Superior temporal gyrus (tissue), 1 donor: ENCODE measurements at regions not wholly inside any gene's neighbourhood (a gene's known extent, or its start where the extent isn't known, plus 50 kb on each side); places are given as distances from the start of the nearest gene placed in this dataset.
"Not testable (repeated sequence)": the region's sequence is repeated elsewhere in the genome, so short reads cannot be mapped to it uniquely, and the experiment has no call there.

Experiments
- DNase-seq: peaks from one replicate; pipeline ENCODE4 v3.0.0-alpha.2; 2016; ENCODE audit errors: extremely low spot score

- DNase-seq = not testable (repeated sequence)
Measured at GRCh38 chr13:109398071-109398470, 388.3 kb downstream of the IRS2 start.

- DNase-seq = no peak
Measured at GRCh38 chr13:109397285-109397684, 389.1 kb downstream of the IRS2 start.

DNA sequence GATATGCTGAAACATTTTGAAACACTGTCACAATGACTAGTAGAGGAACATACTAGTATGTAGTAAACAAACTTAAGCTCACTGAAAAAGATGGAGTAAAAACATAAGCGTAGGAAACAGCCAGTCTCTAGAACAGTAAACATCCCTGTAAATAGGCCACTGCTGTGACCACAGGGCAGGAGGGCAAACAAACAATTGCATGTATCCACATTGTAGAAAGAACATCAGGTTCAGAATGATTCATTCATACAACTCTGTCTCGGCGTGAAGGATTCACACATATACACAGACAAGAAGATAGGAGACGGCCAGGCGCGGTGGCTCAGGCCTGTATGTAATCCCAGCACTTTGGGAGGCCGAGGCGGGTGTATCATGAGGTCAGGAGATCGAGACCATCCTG, 390.1 kb downstream of the IRS2 start:
- no peak for DNase-seq

DNA sequence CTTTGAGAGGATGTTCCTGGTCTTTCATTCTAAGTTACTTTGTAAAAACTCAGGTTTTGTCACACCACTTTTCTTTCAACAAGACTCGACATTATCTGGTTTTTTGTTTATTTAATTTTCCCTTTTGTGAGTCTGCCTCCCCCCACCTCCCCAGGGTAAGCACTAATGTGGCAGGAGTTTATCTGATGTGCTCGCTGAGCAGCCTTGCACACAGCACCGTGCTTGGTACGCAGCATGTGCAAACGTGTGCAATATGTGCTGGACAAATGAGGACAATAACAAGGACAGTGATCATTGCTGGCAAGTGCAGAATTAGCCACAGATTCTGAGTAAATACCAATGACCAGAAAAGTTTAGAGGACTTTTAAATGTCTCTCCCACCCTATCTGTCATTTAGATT, 391.4 kb downstream of the IRS2 start:
- DNase-seq = no peak

DNA sequence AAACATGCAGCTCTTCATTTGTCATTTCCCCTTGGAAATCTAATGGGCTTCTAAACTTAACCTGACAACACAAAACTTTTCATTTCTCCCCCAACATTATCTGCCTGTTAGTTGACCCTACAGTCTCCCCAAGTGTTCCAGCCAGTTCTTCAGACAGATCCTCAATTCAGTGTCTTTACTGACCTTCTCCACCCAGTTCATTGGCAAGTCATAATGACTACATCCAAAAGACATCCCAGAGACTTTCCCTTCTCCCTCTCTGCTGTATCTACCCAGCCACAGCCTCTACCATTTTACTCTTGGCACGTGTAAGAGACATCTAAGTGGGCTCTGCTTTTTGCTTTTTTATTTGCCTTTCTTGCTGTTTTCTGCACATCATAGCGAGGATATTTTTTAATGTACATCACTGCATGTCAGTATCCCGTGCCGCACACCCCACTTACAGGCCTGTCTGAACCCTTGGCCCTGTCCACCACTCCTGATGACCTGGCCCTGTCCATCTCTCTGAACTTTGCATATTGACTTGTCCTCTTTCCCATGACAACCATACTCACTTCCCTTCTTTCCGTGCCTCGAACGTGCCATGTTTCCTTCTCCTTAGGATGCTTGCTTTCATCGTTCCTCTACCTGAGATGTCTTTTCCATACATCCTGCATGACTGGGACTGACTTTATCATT, 391.9 kb downstream of the IRS2 start:
- DNase-seq = no peak

- DNase-seq = no peak
Measured at GRCh38 chr13:109393045-109393444, 393.3 kb downstream of the IRS2 start.

DNA sequence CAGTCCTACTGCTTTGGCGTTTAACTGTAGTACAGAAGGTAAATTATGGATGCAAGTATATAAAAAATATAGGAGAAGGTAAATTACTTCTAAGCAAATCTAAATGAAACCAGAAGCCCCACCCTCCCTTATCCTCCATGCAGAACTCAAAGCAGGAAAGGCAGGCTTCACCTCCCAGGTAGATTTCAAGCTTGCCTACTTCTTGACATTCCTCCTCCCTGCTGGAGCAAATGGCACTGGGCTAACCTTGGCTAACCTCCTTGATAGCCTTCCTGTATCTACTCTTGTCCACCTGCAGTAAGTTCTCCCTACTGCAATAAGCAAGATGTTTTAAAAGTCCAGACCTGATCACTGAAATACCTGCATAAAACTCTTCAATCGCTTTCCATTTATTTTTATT, 396.0 kb downstream of the IRS2 start:
- no peak for DNase-seq

DNA sequence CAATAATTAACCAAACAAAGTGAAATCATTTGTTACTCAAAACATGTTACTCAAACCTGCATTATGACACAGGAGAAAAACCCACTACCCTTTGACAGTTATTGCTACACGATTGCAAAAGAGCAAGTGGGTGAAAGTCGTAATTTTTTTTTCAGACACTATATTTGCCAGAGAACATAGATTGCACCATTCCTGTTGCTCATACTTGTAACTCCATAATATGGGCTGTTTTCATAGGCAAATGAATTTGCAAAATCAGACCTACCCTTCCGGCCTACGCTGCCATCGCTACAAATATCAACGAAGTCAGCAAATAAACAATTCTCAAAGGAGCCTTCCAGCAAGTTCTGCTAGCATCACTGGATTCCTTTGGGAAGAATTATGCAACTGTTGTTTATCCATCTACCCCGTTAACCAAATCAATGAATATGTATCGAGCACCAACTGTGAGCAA, 396.5 kb downstream of the IRS2 start:
- no peak for DNase-seq

DNA sequence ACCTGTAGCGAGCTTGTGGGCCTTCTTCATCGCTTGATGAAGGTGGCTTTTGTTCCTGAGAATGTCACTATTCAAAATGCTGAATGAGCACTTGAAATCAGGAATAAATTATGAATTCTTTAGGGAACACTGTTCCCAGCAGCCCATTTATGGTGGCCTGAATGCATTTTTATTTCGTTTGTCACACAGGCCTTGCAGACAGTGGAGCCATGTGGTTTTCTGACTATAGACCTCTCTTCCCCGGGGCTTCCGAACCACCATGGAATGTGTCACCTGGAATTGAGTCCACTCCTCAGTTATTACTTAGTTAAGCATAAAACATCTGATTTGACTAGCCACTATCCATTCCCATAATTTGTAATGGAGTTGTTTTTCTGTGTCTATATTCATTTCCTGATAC, 396.9 kb downstream of the IRS2 start:
- DNase-seq = no peak

GRCh38 chr13:109387471-109387870, 398.9 kb downstream of the IRS2 start:
- no peak for DNase-seq

DNA sequence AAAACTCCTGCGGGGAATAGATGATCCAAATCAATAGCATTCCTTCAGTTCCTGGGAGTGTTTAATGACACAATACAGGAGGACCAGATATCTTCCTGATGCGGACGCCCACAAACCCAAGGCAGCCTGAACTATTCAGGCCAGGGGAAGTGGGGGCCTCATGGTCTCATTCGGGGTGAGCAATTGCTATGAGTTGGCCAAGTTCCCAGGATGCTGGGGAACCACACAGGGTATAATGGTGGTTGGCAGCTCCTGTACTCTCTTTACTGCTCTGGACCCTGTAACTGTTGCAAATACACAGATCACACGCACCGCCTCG, 401.2 kb downstream of the IRS2 start:
- DNase-seq = no peak

GRCh38 chr13:109384491-109385241, 401.7 kb downstream of the IRS2 start:
- no peak for DNase-seq

- DNase-seq = no peak
Measured at GRCh38 chr13:109383683-109384082, 402.7 kb downstream of the IRS2 start.

- DNase-seq = peak; percentile 25
Measured at GRCh38 chr13:109381546-109382180, 404.7 kb downstream of the IRS2 start.

DNA sequence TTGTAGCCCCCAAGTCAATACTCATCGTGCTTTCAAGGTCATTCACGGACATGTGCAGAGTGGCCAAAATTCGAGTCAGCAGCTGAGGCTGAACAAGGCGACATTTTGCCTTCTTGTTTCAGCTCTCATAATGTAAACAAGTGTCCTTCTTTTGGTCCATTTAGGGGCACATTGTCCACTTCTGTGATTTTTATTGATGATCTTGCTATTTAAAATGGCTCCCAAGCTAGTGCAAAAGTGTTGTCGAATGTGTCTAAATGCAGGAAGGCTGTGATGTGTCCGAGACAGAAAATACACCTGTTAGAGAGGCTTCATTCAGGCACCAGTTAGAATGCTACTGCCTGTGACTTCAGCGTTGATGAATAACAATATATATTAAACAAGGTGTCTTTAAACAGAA, 405.9 kb downstream of the IRS2 start:
- DNase-seq = no peak

DNA sequence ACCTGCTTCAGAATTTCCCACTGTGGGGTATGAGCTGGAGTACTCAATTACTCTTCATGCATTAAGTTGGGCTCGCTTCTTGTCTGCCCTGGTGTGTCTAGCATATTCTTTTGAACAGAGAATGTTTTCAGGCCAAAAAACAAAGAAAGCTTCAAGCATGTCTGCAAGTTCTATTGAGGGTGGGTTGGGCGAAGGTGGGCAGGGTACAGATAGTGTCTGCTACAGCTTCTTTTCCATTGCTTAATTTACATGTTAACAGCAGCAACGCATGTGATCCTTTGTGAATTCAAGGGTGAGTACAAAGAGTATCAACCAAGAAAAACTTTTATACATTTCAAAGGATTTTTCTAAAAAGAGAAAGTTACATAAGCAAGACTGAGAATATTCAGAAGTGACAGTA, 406.5 kb downstream of the IRS2 start:
- no peak for DNase-seq

DNA sequence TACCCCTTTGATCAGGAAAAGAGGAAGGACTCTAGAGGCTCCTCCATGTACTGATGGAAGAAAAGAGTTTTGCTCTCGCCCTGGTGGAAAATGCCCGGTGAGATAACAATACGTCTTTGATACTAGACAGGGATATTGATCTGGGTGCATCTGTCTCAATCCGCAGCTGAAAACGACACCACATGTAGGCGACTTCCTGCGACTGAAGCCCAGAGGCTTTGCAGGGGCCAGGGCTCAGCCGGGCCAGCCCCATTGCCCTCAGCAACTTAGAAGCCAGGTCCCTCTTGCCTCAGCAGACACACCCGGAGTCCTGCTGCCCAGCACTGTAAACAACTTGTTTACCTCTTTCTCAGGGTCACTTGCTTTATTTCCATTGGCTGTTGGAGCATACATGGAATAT, 409.4 kb downstream of the IRS2 start:
- no peak for DNase-seq

- no peak for DNase-seq
Measured at GRCh38 chr13:109374609-109375200, 411.7 kb downstream of the IRS2 start.

GRCh38 chr13:109372666-109373065, 413.7 kb downstream of the IRS2 start:
- DNase-seq = no peak

DNA sequence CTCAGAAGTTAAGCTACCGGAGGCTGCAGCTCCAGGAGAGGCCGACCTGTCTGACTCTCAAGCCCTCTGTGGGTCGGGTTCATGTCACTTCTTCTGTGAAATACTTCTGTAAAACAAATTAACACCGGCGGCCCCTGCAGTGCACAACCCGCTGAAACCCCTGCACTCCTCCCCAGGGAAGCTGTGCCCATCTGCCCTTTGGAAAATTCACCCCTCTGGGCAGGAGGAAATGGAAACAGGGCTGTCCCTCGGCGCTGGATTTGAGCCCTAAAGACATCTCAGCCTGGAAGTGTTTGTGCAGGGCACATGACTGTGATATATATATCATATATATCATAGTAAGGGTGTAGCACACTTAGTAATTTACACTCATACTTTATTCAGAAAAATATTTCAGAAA, 415.3 kb downstream of the IRS2 start:
- DNase-seq = no peak

DNA sequence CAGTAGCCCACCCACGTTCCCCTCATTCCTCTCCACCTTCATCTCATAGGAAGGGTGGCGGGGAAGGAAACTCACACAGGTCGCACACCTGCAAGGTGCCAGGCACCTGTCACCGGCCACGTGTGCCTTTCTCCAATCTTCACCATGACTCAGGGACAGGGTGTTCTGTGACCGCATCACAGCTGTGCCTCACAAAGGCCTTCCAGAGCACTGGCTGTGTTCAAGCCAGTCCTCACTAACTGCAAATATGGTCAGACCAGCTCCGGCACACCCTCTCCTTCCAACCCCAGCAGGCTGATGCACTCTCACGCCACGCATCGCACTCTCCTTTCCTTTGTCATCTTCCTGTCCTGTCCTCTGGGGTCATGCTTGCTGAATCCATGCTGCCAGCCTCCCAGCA, 415.9 kb downstream of the IRS2 start:
- DNase-seq = no peak

- DNase-seq = peak; percentile 75
Measured at GRCh38 chr13:109369353-109370052, 416.9 kb downstream of the IRS2 start.
